IPS-NIHi11 (cell line): ENCODE measurements at regions not wholly inside any gene's neighbourhood (a gene's known extent, or its start where the extent isn't known, plus 50 kb on each side); places are given as distances from the start of the nearest gene placed in this dataset.
A peak's percentile ranks its signal among the peaks of the same experiment; 100 is the strongest.

Experiments used
- DNase-seq: peaks from one replicate; pipeline ENCODE4 v3.0.0; 2012; ENCODE audit warnings: mixed read lengths, low spot score

GRCh38 chr15:47887241-47887800 is 170.0 kb downstream of the SEMA6D start:
- DNase-seq: no peak

GRCh38 chr15:47888385-47889100 is 171.2 kb downstream of the SEMA6D start:
- DNase-seq: no peak

- DNase-seq: no peak
These were observed 173.3 kb downstream of the SEMA6D start for GRCh38 chr15:47890397-47891150.

GRCh38 chr15:47897525-47897924 is 180.2 kb downstream of the SEMA6D start:
- DNase-seq: no peak

GRCh38 chr15:47900751-47901150 is 183.4 kb downstream of the SEMA6D start:
- DNase-seq: no peak

GRCh38 chr15:47903368-47903767 is 186.1 kb downstream of the SEMA6D start:
- DNase-seq: no peak

- DNase-seq: no peak
These were observed 191.2 kb downstream of the SEMA6D start for GRCh38 chr15:47908486-47908885.

- no peak for DNase-seq
These were observed 191.8 kb downstream of the SEMA6D start for GRCh38 chr15:47908950-47909670.

- DNase-seq: peak; percentile 30
These were observed 195.6 kb downstream of the SEMA6D start for GRCh38 chr15:47912910-47913309.

- no peak for DNase-seq
These were observed 200.6 kb downstream of the SEMA6D start for GRCh38 chr15:47917881-47918280.

GRCh38 chr15:47918877-47919276 is 201.6 kb downstream of the SEMA6D start:
- no peak for DNase-seq

GRCh38 chr15:47924381-47924780 is 196.4 kb upstream of the SLC24A5 start:
- DNase-seq: no peak

- no peak for DNase-seq
These were observed 191.5 kb upstream of the SLC24A5 start for GRCh38 chr15:47929138-47929803.

- DNase-seq: no peak
These were observed 188.5 kb upstream of the SLC24A5 start for GRCh38 chr15:47932261-47932660.

GRCh38 chr15:47932951-47933641 is 187.7 kb upstream of the SLC24A5 start:
- no peak for DNase-seq

GRCh38 chr15:47933865-47934264 is 186.9 kb upstream of the SLC24A5 start:
- no peak for DNase-seq

- no peak for DNase-seq
These were observed 186.4 kb upstream of the SLC24A5 start for GRCh38 chr15:47934342-47934741.

- no peak for DNase-seq
These were observed 183.0 kb upstream of the SLC24A5 start for GRCh38 chr15:47937834-47938233.

GRCh38 chr15:47944637-47945288 is 176.0 kb upstream of the SLC24A5 start:
- DNase-seq: no peak

GRCh38 chr15:47945872-47946650 is 174.7 kb upstream of the SLC24A5 start:
- no peak for DNase-seq
